SK-N-SH (cell line): ENCODE measurements at regions not wholly inside any gene's neighbourhood (a gene's known extent, or its start where the extent isn't known, plus 50 kb on each side); places are given as distances from the start of the nearest gene placed in this dataset.

Source experiments
- CTCF ChIA-PET: fragments of 300-600, 350-600 bp; formaldehyde crosslinking; extraction: SDS; loops from one replicate; lab custom pipeline; 2021; lab: Yijun Ruan, JAX
- POLR2A ChIA-PET: fragments of 350-600 bp; sonication (Branson Sonifier 250); formaldehyde crosslinking; extraction: SDS; loops from one replicate; lab custom pipeline; 2020; ENCODE audit warnings: antibody characterized with exemption, inconsistent platforms; lab: Yijun Ruan, JAX
- DNase-seq: peaks from one replicate; pipeline ENCODE4 v3.0.0; 2012
- H2AFZ ChIP-seq: fragments of 200-600 bp; sonication (generic); 2 replicates; pipeline ENCODE4 v1.8.1; 2016; ENCODE audit warnings: antibody characterized with exemption, mild to moderate bottlenecking, low read depth
- H3F3A ChIP-seq: fragments of 200-600 bp; sonication (generic); replicated peaks from 2 replicates; pipeline ENCODE3; 2016; ENCODE audit warnings: antibody characterized with exemption, mild to moderate bottlenecking; ENCODE audit not compliant: insufficient read depth
- H3K27ac ChIP-seq, 2 experiments: fragments of 200-500 bp in 1 of 2; fragments of 200-600 bp in 1 of 2; sonication (Bioruptor generic) in 1 of 2; sonication (generic), shearing (Covaris generic) in 1 of 2; 2 replicates each; pipeline versions ENCODE4 v1.5.1 to v1.6.1; 2014 to 2016; ENCODE audit warnings: low read depth in 2 of 2, inconsistent platforms in 1 of 2, low read length in 1 of 2, mild to moderate bottlenecking in 1 of 2, mixed read lengths in 1 of 2
- H3K27me3 ChIP-seq: fragments of 200-600 bp; sonication (generic), shearing (Covaris generic); 2 replicates; pipeline ENCODE4 v1.6.1; 2016; ENCODE audit warnings: mixed run types; ENCODE audit not compliant: insufficient read depth
- H3K36me3 ChIP-seq, 2 experiments: fragments of 200-500 bp in 1 of 2; fragments of 200-600 bp in 1 of 2; sonication (Bioruptor generic) in 1 of 2; sonication (generic) in 1 of 2; replicated peaks in 1 of 2; 2 replicates each; pipeline versions ENCODE3 to v1.5.1; 2014 to 2016; ENCODE audit warnings: low read length in 1 of 2, mild to moderate bottlenecking in 1 of 2; ENCODE audit not compliant: insufficient read depth in 2 of 2, control insufficient read depth in 1 of 2
- H3K4me1 ChIP-seq, 2 experiments: fragments of 200-500 bp in 1 of 2; fragments of 200-600 bp in 1 of 2; sonication (Bioruptor generic) in 1 of 2; sonication (generic), shearing (Covaris generic) in 1 of 2; 2 replicates each; pipeline versions ENCODE4 v1.5.1 to v1.6.1; 2014 to 2016; ENCODE audit warnings: low read depth in 1 of 2, low read length in 1 of 2, mixed run types in 1 of 2; ENCODE audit not compliant: insufficient read depth in 2 of 2, control insufficient read depth in 1 of 2
- H3K4me2 ChIP-seq: fragments of 200-600 bp; sonication (generic), shearing (Covaris generic); 2 replicates; pipeline ENCODE4 v1.6.1; 2017; ENCODE audit warnings: mixed run types
- H3K4me3 ChIP-seq, 2 experiments: fragments of 200-500 bp in 1 of 2; fragments of 200-600 bp in 1 of 2; sonication (Bioruptor generic) in 1 of 2; sonication (generic), shearing (Covaris generic) in 1 of 2; 2 replicates each; pipeline versions ENCODE4 v1.5.1 to v1.8.1; 2014 to 2016; ENCODE audit warnings: low read depth in 2 of 2, inconsistent platforms in 1 of 2, low read length in 1 of 2, mild to moderate bottlenecking in 1 of 2, mixed read lengths in 1 of 2, moderate library complexity in 1 of 2
- H3K79me2 ChIP-seq: fragments of 200-600 bp; sonication (generic); 2 replicates; pipeline ENCODE4 v1.8.1; 2017; ENCODE audit warnings: mild to moderate bottlenecking; ENCODE audit not compliant: insufficient read depth
- H3K9ac ChIP-seq: fragments of 200-600 bp; sonication (generic); 2 replicates; pipeline ENCODE4 v1.6.1; 2017; ENCODE audit warnings: mixed run types
- H3K9me2 ChIP-seq: fragments of 200-600 bp; sonication (generic); 2 replicates; pipeline ENCODE4 v1.6.1; 2017; ENCODE audit warnings: mixed run types
- H3K9me3 ChIP-seq: fragments of 200-600 bp; sonication (generic); 2 replicates; pipeline ENCODE4 v1.6.1; 2017; ENCODE audit warnings: mixed run types, mild to moderate bottlenecking, moderate library complexity
- H4K20me1 ChIP-seq: fragments of 200-600 bp; sonication (generic); 2 replicates; pipeline ENCODE4 v1.6.1; 2017; ENCODE audit warnings: mild to moderate bottlenecking, mixed run types; ENCODE audit not compliant: insufficient read depth
- CHD2 ChIP-seq: fragments of 150-350 bp; IDR thresholded peaks from 2 replicates; pipeline ENCODE4 v1.6.1; 2018; ENCODE audit warnings: low read length; ENCODE audit not compliant: partially characterized antibody
- CTCF ChIP-seq: fragments of 200-600 bp; sonication (generic); IDR thresholded peaks from 2 replicates; pipeline ENCODE4 v1.6.1; 2017; ENCODE audit warnings: antibody characterized with exemption, mild to moderate bottlenecking, moderate library complexity
- FOXJ3 ChIP-seq: sonication (generic); formaldehyde crosslinking; IDR thresholded peaks from 2 replicates; pipeline ENCODE4 v1.5.1; 2020; ENCODE audit warnings: mild to moderate bottlenecking, missing genetic modification reagents
- GABPA ChIP-seq: IDR thresholded peaks from 2 replicates; pipeline ENCODE4 v1.4.0; 2012; ENCODE audit warnings: low read depth, mild to moderate bottlenecking
- GATA2 ChIP-seq: sonication (generic); formaldehyde crosslinking; IDR thresholded peaks from 2 replicates; pipeline ENCODE4 v1.5.0; 2020; ENCODE audit warnings: mild to moderate bottlenecking, missing genetic modification reagents
- IRF3 ChIP-seq: fragments of 150-350 bp; IDR thresholded peaks from 2 replicates; pipeline ENCODE4 v1.6.1; 2016; ENCODE audit warnings: mild to moderate bottlenecking, low read depth, low read length
- MAX ChIP-seq: IDR thresholded peaks from 2 replicates; pipeline ENCODE4 v1.4.0; 2012; ENCODE audit warnings: low read depth
- MEF2A ChIP-seq: IDR thresholded peaks from 2 replicates; pipeline ENCODE4 v1.4.0; 2012; ENCODE audit warnings: low read depth, borderline replicate concordance
- PBX3 ChIP-seq: IDR thresholded peaks from 2 replicates; pipeline ENCODE4; 2012
- POLR2AphosphoS5 ChIP-seq: IDR thresholded peaks from 2 replicates; pipeline ENCODE4 v1.6.1; 2012; ENCODE audit warnings: low read depth, low read length
- RCOR1 ChIP-seq: fragments of 150-350 bp; IDR thresholded peaks from 2 replicates; pipeline ENCODE4 v1.6.1; 2017; ENCODE audit warnings: antibody characterized with exemption, low read length
- USF1 ChIP-seq: IDR thresholded peaks from 2 replicates; pipeline ENCODE4 v1.4.0; 2012; ENCODE audit warnings: low read depth, borderline replicate concordance
- USF2 ChIP-seq: fragments of 150-350 bp; IDR thresholded peaks from 2 replicates; pipeline ENCODE4 v1.6.1; 2017; ENCODE audit warnings: antibody characterized with exemption, low read length, low read depth, borderline replicate concordance
- WGBS: methylation state at CpG from one replicate; pipeline ENCODE4 v1.1.6; 2017; ENCODE audit warnings: low lambda C conversion rate; 5-methylcytosine and 5-hydroxymethylcytosine counted together

- ChIA-PET POLR2A (no interaction called here), CTCF (no interaction called here)
- no peaks in the 10 kb centered on the region for H3K9me2 ChIP-seq
- H3K27me3 ChIP-seq = no peaks in the 10 kb centered on the region
- H4K20me1 ChIP-seq = no peaks in the 10 kb centered on the region
- WGBS = 15% methylated on average over 2 of the region's 2 CpGs
- H3K4me3 ChIP-seq = no peak overlapping the region
- H3K27ac ChIP-seq = no peak overlapping the region
- TF ChIP-seq POLR2AphosphoS5 (no peak), FOXJ3 (CRISPR knock-in tag) (no peak), GATA2 (CRISPR knock-in tag) (no peak), MAX (no peak), PBX3 (no peak), USF2 (no peak), USF1 (no peak), CHD2 (no peak), IRF3 (no peak), GABPA (no peak), CTCF (no peak), MEF2A (no peak), RCOR1 (no peak)
- no peaks in the 10 kb centered on the region for H3K79me2 ChIP-seq
- DNase-seq = no peak
- H3K4me2 ChIP-seq = no peak overlapping the region
- no peaks in the 10 kb centered on the region for H3K9me3 ChIP-seq
- no peak overlapping the region for H2AFZ ChIP-seq
- H3F3A ChIP-seq = no peaks in the 10 kb centered on the region
- H3K4me1 ChIP-seq = no peaks in the 10 kb centered on the region
- no peaks in the 10 kb centered on the region for H3K36me3 ChIP-seq
- H3K9ac ChIP-seq = no peak overlapping the region
Observed at GRCh38 chr3:87780811-87781210, 278.0 kb downstream of the CGGBP1 start.
